CD4-positive, alpha-beta T cell (primary cell): ENCODE measurements at regions not wholly inside any gene's neighbourhood (a gene's known extent, or its start where the extent isn't known, plus 50 kb on each side); places are given as distances from the start of the nearest gene placed in this dataset.

Source experiments
- ATAC-seq: fragments of 200-7000 bp; cut with Tn5 transposase; one replicate; pipeline ENCODE4 v1.10.0; 2022; ENCODE audit warnings: mild to moderate bottlenecking; ENCODE audit not compliant: poor library complexity
- CTCF ChIA-PET: fragments of 350-600 bp; sonication (Branson Sonifier 250); formaldehyde crosslinking; loops from one replicate; lab custom pipeline; 2021; ENCODE audit warnings: antibody characterized with exemption, inconsistent platforms; lab: Charles Lee
- POLR2A ChIA-PET: fragments of 350-600 bp; sonication (Branson Sonifier 250); formaldehyde crosslinking; loops from one replicate; lab custom pipeline; 2021; ENCODE audit warnings: antibody characterized with exemption, inconsistent platforms; lab: Charles Lee
- DNase-seq, 14 experiments: peaks; one replicate each; pipeline ENCODE4 v3.0.0-alpha.2; 2013 to 2020; ENCODE audit warnings: mixed read lengths in 2 of 14
- H3K27ac ChIP-seq, 2 donors: one replicate each; pipeline versions ENCODE4 v1.5.1 to v1.7.0; 2013; ENCODE audit warnings: low read length in 2 of 2, low read depth in 1 of 2, mild to moderate bottlenecking in 1 of 2
- H3K27me3 ChIP-seq, 2 experiments: 1 replicate in 1 of 2; 2 replicates in 1 of 2; pipeline versions ENCODE4 v1.6.1 to v1.7.0; 2013; ENCODE audit warnings: low read length in 2 of 2, control low read depth in 1 of 2, mild to moderate bottlenecking in 1 of 2, moderate library complexity in 1 of 2; ENCODE audit not compliant: insufficient read depth in 2 of 2, control insufficient read depth in 1 of 2
- H3K36me3 ChIP-seq: one replicate; pipeline ENCODE4 v1.6.1; 2013; ENCODE audit warnings: low read length, control low read depth; ENCODE audit not compliant: insufficient read depth
- H3K4me1 ChIP-seq: one replicate; pipeline ENCODE4 v1.6.1; 2013; ENCODE audit warnings: low read length, control low read depth; ENCODE audit not compliant: insufficient read depth
- H3K4me3 ChIP-seq: one replicate; pipeline ENCODE4 v1.5.1; 2013; ENCODE audit warnings: mild to moderate bottlenecking, low read length, moderate library complexity
- H3K9me3 ChIP-seq, 2 experiments: 1 replicate in 1 of 2; 2 replicates in 1 of 2; pipeline versions ENCODE4 v1.6.1 to v1.7.0; 2013; ENCODE audit warnings: low read length in 2 of 2, mild to moderate bottlenecking in 2 of 2, control low read depth in 1 of 2, moderate library complexity in 1 of 2; ENCODE audit not compliant: control insufficient read depth in 1 of 2, insufficient read depth in 1 of 2
- H3K27ac Mint-ChIP-seq: one replicate; pipeline ENCODE4 v1.8.0; 2020; ENCODE audit warnings: mixed read lengths
- H3K27me3 Mint-ChIP-seq: one replicate; pipeline ENCODE4 v1.8.0; 2021; ENCODE audit warnings: mixed read lengths
- H3K36me3 Mint-ChIP-seq: one replicate; pipeline ENCODE4 v1.8.0; 2021; ENCODE audit warnings: low read depth, mixed read lengths
- H3K4me1 Mint-ChIP-seq: one replicate; pipeline ENCODE4 v1.8.0; 2021; ENCODE audit warnings: low read depth, mixed read lengths
- H3K4me3 Mint-ChIP-seq: one replicate; pipeline ENCODE4 v1.8.0; 2020; ENCODE audit warnings: mild to moderate bottlenecking, mixed read lengths
- H3K9me3 Mint-ChIP-seq: one replicate; pipeline ENCODE4 v1.8.0; 2020; ENCODE audit warnings: mixed read lengths
- intact Hi-C, 2 experiments: fragments of 100-400 bp; cut with DNase I in 1 of 2; cut with micrococcal nuclease in 1 of 2; formaldehyde crosslinking; loops; one replicate each; pipeline versions ENCODE4 v1.15.1 to v1.9.0; 2023 to 2025; cut with DNase I, micrococcal nuclease
- TF ChIP-seq, protein P1 (sequence below): fragments of 200-600 bp; IDR thresholded peaks from one replicate; pipeline ENCODE4 v1.8.0; 2022; ENCODE audit warnings: antibody characterized with exemption, mild to moderate bottlenecking

DNA sequence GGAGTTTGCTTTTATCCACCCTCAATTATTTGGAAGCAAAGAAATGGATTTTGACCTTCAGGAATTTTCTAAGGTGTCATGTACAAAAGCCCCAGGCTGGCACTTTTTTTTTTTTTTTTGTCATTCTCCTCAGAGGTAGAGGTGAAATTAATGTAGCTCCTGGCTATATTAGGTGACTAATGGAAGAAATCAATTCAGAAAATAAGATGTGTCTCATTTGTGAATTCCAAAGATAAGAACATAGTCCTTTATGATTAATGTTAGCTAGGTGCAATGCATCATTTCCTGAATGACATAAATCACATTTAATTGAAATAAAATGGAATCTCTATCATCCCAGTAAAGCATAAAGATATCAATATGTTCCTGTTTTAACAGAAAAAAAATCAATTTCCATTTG, 477.6 kb downstream of the FBXO15 start:
- H3K36me3 Mint-ChIP-seq: no peaks in the 10 kb centered on the region
- TF ChIP-seq, protein P1, sequence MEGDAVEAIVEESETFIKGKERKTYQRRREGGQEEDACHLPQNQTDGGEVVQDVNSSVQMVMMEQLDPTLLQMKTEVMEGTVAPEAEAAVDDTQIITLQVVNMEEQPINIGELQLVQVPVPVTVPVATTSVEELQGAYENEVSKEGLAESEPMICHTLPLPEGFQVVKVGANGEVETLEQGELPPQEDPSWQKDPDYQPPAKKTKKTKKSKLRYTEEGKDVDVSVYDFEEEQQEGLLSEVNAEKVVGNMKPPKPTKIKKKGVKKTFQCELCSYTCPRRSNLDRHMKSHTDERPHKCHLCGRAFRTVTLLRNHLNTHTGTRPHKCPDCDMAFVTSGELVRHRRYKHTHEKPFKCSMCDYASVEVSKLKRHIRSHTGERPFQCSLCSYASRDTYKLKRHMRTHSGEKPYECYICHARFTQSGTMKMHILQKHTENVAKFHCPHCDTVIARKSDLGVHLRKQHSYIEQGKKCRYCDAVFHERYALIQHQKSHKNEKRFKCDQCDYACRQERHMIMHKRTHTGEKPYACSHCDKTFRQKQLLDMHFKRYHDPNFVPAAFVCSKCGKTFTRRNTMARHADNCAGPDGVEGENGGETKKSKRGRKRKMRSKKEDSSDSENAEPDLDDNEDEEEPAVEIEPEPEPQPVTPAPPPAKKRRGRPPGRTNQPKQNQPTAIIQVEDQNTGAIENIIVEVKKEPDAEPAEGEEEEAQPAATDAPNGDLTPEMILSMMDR: no peak
- H3K27me3 Mint-ChIP-seq: no peaks in the 10 kb centered on the region
- no peak overlapping the region for H3K27ac Mint-ChIP-seq
- intact Hi-C loops: no loop called here
- CTCF ChIA-PET: no interaction called here
- DNase-seq (no peak), ATAC-seq (no peak)
- Histone ChIP-seq H3K4me3 (no peak overlapping the region), H3K27me3 (no peaks in the 10 kb centered on the region), H3K9me3 (peaks cover 0 to 3% of the 10 kb centered on the region in 2 experiments), H3K4me1 (no peaks in the 10 kb centered on the region), H3K36me3 (no peaks in the 10 kb centered on the region), H3K27ac (no peak overlapping the region)
- H3K4me1 Mint-ChIP-seq: no peaks in the 10 kb centered on the region
- H3K9me3 Mint-ChIP-seq: no peaks in the 10 kb centered on the region
- POLR2A ChIA-PET: no interaction called here
- no peak overlapping the region for H3K4me3 Mint-ChIP-seq

GRCh38 chr18:73669297-73669696, 478.3 kb downstream of the FBXO15 start:
- POLR2A ChIA-PET: no interaction called here
- intact Hi-C loops: no loop called here
- no peak overlapping the region for H3K4me3 Mint-ChIP-seq

GRCh38 chr18:73668051-73668450, 479.6 kb downstream of the FBXO15 start:
- intact Hi-C loops: no loop called here

More at GRCh38 chr18:73669297-73669696, 478.3 kb downstream of the FBXO15 start:
- no peaks in the 10 kb centered on the region for H3K4me1 Mint-ChIP-seq
- H3K4me3 ChIP-seq: no peak overlapping the region
- no peaks in the 10 kb centered on the region for H3K9me3 Mint-ChIP-seq
- H3K27ac Mint-ChIP-seq: no peak overlapping the region
- no peak overlapping the region for H3K27ac ChIP-seq
- DNase-seq (no peak), ATAC-seq (no peak)
- H3K4me1 ChIP-seq: no peaks in the 10 kb centered on the region
- no peaks in the 10 kb centered on the region for H3K27me3 ChIP-seq
- TF ChIP-seq, protein P1: no peak
- no peaks in the 10 kb centered on the region for H3K36me3 Mint-ChIP-seq
- no peaks in the 10 kb centered on the region for H3K27me3 Mint-ChIP-seq
- CTCF ChIA-PET: no interaction called here
- H3K9me3 ChIP-seq: peaks cover 0 to 3% of the 10 kb centered on the region in 2 experiments
- H3K36me3 ChIP-seq: no peaks in the 10 kb centered on the region

More at GRCh38 chr18:73668051-73668450, 479.6 kb downstream of the FBXO15 start:
- Mint-ChIP-seq H3K27ac (no peak overlapping the region), H3K36me3 (no peaks in the 10 kb centered on the region), H3K27me3 (no peaks in the 10 kb centered on the region), H3K4me1 (no peaks in the 10 kb centered on the region), H3K4me3 (no peak overlapping the region), H3K9me3 (no peaks in the 10 kb centered on the region)
- H3K27me3 ChIP-seq: no peaks in the 10 kb centered on the region
- ChIA-PET CTCF (no interaction called here), POLR2A (no interaction called here)
- no peak for ATAC-seq
- H3K36me3 ChIP-seq: no peaks in the 10 kb centered on the region
- no peak for DNase-seq
- no peak overlapping the region for H3K27ac ChIP-seq
- TF ChIP-seq, protein P1: no peak
- H3K4me3 ChIP-seq: no peak overlapping the region
- H3K4me1 ChIP-seq: no peaks in the 10 kb centered on the region
- H3K9me3 ChIP-seq: peaks cover 0 to 7% of the 10 kb centered on the region in 2 experiments
